ENCODE measurements at regions not wholly inside any gene's neighbourhood (a gene's known extent, or its start where the extent isn't known, plus 50 kb on each side); places are given as distances from the start of the nearest gene placed in this dataset.

- Histone ChIP-seq H3K9ac (ENCODE audit: low read length) (no peak overlapping the region), H3K4me1 (ENCODE audit: low read length) (no peaks in the 10 kb centered on the region), H3K79me2 (ENCODE audit: low read length) (no peaks in the 10 kb centered on the region), H3K9me3 (ENCODE audit: insufficient read depth, low read length) (no peaks in the 10 kb centered on the region), H3K36me3 (replicated peaks; ENCODE audit: low read depth, low read length) (no peaks in the 10 kb centered on the region), H4K20me1 (ENCODE audit: insufficient read depth, low read length) (no peaks in the 10 kb centered on the region), H3K27me3 (ENCODE audit: low read depth, low read length) (peaks cover 50% of the 10 kb centered on the region), H3K4me2 (ENCODE audit: low read length) (no peak overlapping the region), H2AFZ (ENCODE audit: low read depth, low read length) (no peak overlapping the region), H3K4me3 (ENCODE audit: low read length) (no peak overlapping the region), H3K27ac (ENCODE audit: low read length) (no peak overlapping the region)
- TF ChIP-seq, protein P1, sequence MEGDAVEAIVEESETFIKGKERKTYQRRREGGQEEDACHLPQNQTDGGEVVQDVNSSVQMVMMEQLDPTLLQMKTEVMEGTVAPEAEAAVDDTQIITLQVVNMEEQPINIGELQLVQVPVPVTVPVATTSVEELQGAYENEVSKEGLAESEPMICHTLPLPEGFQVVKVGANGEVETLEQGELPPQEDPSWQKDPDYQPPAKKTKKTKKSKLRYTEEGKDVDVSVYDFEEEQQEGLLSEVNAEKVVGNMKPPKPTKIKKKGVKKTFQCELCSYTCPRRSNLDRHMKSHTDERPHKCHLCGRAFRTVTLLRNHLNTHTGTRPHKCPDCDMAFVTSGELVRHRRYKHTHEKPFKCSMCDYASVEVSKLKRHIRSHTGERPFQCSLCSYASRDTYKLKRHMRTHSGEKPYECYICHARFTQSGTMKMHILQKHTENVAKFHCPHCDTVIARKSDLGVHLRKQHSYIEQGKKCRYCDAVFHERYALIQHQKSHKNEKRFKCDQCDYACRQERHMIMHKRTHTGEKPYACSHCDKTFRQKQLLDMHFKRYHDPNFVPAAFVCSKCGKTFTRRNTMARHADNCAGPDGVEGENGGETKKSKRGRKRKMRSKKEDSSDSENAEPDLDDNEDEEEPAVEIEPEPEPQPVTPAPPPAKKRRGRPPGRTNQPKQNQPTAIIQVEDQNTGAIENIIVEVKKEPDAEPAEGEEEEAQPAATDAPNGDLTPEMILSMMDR (IDR thresholded peaks at IDR 0.05; ENCODE audit: low read depth, low read length): no peak
- no peak for TF ChIP-seq EZH2phosphoT487 (IDR thresholded peaks at IDR 0.05; ENCODE audit: low read depth)
Observed at GRCh38 chr22:27086080-27087044, 429.0 kb downstream of the MIAT start.

DNA sequence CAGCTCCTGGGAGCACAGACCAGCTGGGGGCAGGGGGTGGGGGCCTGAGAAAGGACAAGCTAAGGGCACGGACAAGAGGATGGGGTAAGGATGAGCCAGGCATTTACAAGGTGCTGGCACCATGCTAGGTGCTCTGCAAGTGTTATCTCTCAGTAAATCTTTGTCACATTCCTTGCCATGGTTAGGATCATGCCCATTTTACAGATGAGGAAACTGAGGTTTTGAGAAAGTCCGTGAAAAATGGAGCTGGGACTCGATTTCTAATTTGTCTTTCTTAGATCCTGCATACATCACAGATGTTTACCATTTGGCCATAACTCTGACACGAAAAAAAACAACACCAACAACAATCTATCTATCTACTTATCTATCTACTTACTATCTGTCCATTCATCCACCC lies 429.7 kb downstream of the MIAT start:
- no peaks in the 10 kb centered on the region for H3K9me3 ChIP-seq (ENCODE audit: insufficient read depth, low read length)
- no peaks in the 10 kb centered on the region for H4K20me1 ChIP-seq (ENCODE audit: insufficient read depth, low read length)
- no peaks in the 10 kb centered on the region for H3K79me2 ChIP-seq (ENCODE audit: low read length)
- H3K4me1 ChIP-seq (ENCODE audit: low read length): no peaks in the 10 kb centered on the region
- H3K27me3 ChIP-seq (ENCODE audit: low read depth, low read length): peaks cover 46% of the 10 kb centered on the region
- no peak overlapping the region for H3K9ac ChIP-seq (ENCODE audit: low read length)
- H2AFZ ChIP-seq (ENCODE audit: low read depth, low read length): no peak overlapping the region
- no peak overlapping the region for H3K4me3 ChIP-seq (ENCODE audit: low read length)
- no peak for TF ChIP-seq EZH2phosphoT487 (IDR thresholded peaks at IDR 0.05; ENCODE audit: low read depth)
- TF ChIP-seq, protein P1 (IDR thresholded peaks at IDR 0.05; ENCODE audit: low read depth, low read length): no peak
- H3K27ac ChIP-seq (ENCODE audit: low read length): no peak overlapping the region
- no peak overlapping the region for H3K4me2 ChIP-seq (ENCODE audit: low read length)
- no peaks in the 10 kb centered on the region for H3K36me3 ChIP-seq (replicated peaks; ENCODE audit: low read depth, low read length)

- no peak overlapping the region for H3K4me2 ChIP-seq (ENCODE audit: low read length)
- no peak overlapping the region for H3K4me3 ChIP-seq (ENCODE audit: low read length)
- H3K79me2 ChIP-seq (ENCODE audit: low read length): no peaks in the 10 kb centered on the region
- no peaks in the 10 kb centered on the region for H3K9me3 ChIP-seq (ENCODE audit: insufficient read depth, low read length)
- no peak overlapping the region for H3K27ac ChIP-seq (ENCODE audit: low read length)
- H2AFZ ChIP-seq (ENCODE audit: low read depth, low read length): no peak overlapping the region
- H3K4me1 ChIP-seq (ENCODE audit: low read length): no peaks in the 10 kb centered on the region
- H4K20me1 ChIP-seq (ENCODE audit: insufficient read depth, low read length): no peaks in the 10 kb centered on the region
- TF ChIP-seq, protein P1 (IDR thresholded peaks at IDR 0.05; ENCODE audit: low read depth, low read length): no peak
- no peak for TF ChIP-seq EZH2phosphoT487 (IDR thresholded peaks at IDR 0.05; ENCODE audit: low read depth)
- H3K27me3 ChIP-seq (ENCODE audit: low read depth, low read length): peaks cover 43% of the 10 kb centered on the region
- H3K9ac ChIP-seq (ENCODE audit: low read length): no peak overlapping the region
- H3K36me3 ChIP-seq (replicated peaks; ENCODE audit: low read depth, low read length): no peaks in the 10 kb centered on the region
Observed at GRCh38 chr22:27088026-27088425, 430.6 kb downstream of the MIAT start.

DNA sequence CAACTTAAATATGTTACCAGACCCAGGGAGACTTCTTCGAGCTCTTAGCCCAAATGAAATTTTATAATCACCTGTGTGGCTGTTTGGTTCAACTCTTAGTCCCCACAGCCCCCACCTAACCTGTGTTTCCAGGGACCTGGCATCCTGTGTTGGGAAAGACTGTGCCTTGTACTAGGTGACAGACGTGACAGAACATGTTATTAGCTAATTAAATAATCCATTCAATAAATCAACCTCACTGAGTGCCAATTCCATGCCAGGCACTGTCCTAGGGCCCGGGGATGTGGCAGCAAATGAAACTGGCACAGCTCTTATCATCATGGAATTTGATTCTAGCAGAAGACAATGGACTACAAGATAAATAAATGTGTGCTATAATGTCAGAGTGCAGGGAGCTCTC lies 431.9 kb downstream of the MIAT start:
- no peaks in the 10 kb centered on the region for H3K4me1 ChIP-seq (ENCODE audit: low read length)
- H4K20me1 ChIP-seq (ENCODE audit: insufficient read depth, low read length): no peaks in the 10 kb centered on the region
- H3K27me3 ChIP-seq (ENCODE audit: low read depth, low read length): peaks cover 35% of the 10 kb centered on the region
- no peak overlapping the region for H3K4me2 ChIP-seq (ENCODE audit: low read length)
- no peaks in the 10 kb centered on the region for H3K36me3 ChIP-seq (replicated peaks; ENCODE audit: low read depth, low read length)
- no peaks in the 10 kb centered on the region for H3K9me3 ChIP-seq (ENCODE audit: insufficient read depth, low read length)
- TF ChIP-seq, protein P1 (IDR thresholded peaks at IDR 0.05; ENCODE audit: low read depth, low read length): no peak
- H3K27ac ChIP-seq (ENCODE audit: low read length): no peak overlapping the region
- H3K4me3 ChIP-seq (ENCODE audit: low read length): no peak overlapping the region
- H2AFZ ChIP-seq (ENCODE audit: low read depth, low read length): no peak overlapping the region
- H3K79me2 ChIP-seq (ENCODE audit: low read length): no peaks in the 10 kb centered on the region
- no peak overlapping the region for H3K9ac ChIP-seq (ENCODE audit: low read length)
